ENCODE measurements at regions not wholly inside any gene's neighbourhood (a gene's known extent, or its start where the extent isn't known, plus 50 kb on each side); places are given as distances from the start of the nearest gene placed in this dataset.

DNA sequence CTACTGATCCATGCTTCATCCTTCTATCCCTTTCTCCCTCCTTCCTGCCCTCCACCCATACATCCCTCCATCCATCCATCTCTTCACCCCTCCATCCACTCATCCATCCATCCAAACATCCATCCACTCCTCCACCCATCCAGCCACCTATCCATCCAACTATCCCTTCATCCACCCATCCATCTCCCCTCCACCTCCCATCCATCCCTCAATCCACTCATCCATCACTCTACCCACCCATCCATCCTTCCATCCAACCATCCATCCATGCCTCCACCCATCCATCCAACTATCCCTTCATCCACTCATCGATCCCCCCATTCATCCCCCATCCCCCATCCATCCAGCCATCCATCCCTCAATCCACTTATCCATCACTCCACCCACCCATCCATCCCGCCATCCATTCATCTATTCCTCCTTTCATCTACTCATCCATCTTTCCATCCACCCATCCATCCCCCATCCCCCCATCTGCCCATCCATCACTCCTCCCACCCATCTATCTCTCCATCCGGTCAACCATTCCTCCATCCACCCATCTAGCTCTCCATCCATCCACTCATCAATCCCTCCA, 132.4 kb upstream of the IQSEC1 start:
- Histone ChIP-seq H3K27me3 (ENCODE audit: control insufficient read depth in 1 of 2, insufficient read depth in 2 of 2, low read length in 2 of 2) (peaks cover 0 to 6% of the 10 kb centered on the region in 2 donors), H3K4me3 (ENCODE audit: low read depth in 1 of 2, low read length in 2 of 2) (no peak overlapping the region), H3K4me1 (ENCODE audit: control insufficient read depth in 2 of 2, insufficient read depth in 2 of 2, low read length in 1 of 2) (peaks cover 3 to 6% of the 10 kb centered on the region in 2 donors), H3K27ac (ENCODE audit: low read depth in 2 of 2, low read length in 1 of 2) (no peak overlapping the region), H3K9me3 (ENCODE audit: control insufficient read depth in 2 of 2, insufficient read depth in 1 of 2, low read depth in 1 of 2, low read length in 1 of 2) (no peaks in the 10 kb centered on the region), H3K36me3 (ENCODE audit: control insufficient read depth in 2 of 2, insufficient read depth in 2 of 2, low read length in 1 of 2) (no peaks in the 10 kb centered on the region)
- 86 to 88% methylated on average over 3 of the region's 3 CpGs for WGBS, 2 donors

DNA sequence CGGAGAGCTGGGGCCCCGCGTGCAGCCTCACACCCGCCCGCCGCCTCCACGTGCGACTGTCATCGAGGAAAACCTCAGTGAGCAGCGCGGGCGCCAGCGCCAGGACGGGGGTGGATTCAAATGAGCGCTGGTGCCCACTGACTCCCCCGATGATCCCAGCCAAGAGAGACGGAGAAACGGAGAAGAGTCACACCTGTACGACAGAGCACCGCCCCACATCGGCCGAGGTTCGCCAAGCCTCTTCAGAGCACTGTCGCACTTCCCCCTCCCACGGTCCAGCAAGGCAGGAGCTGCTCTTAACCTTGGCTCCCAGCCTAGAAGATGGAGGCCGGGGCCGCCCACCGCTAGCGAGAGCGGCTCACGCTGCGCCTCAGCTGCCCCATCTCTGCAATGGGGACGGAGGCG, 130.9 kb upstream of the IQSEC1 start:
- Histone ChIP-seq H3K4me1 (ENCODE audit: control insufficient read depth in 2 of 2, insufficient read depth in 2 of 2, low read length in 1 of 2) (peaks cover 3 to 6% of the 10 kb centered on the region in 2 donors), H3K9me3 (ENCODE audit: control insufficient read depth in 2 of 2, insufficient read depth in 1 of 2, low read depth in 1 of 2, low read length in 1 of 2) (peaks cover 0 to 3% of the 10 kb centered on the region in 2 donors), H3K4me3 (ENCODE audit: low read depth in 1 of 2, low read length in 2 of 2) (no peak overlapping the region), H3K36me3 (ENCODE audit: control insufficient read depth in 2 of 2, insufficient read depth in 2 of 2, low read length in 1 of 2) (no peaks in the 10 kb centered on the region), H3K27me3 (ENCODE audit: control insufficient read depth in 1 of 2, insufficient read depth in 2 of 2, low read length in 2 of 2) (peaks cover 0 to 6% of the 10 kb centered on the region in 2 donors), H3K27ac (ENCODE audit: low read depth in 2 of 2, low read length in 1 of 2) (no peak overlapping the region)
- WGBS, 2 donors: 15 to 21% methylated on average over 34 of the region's 34 CpGs

DNA sequence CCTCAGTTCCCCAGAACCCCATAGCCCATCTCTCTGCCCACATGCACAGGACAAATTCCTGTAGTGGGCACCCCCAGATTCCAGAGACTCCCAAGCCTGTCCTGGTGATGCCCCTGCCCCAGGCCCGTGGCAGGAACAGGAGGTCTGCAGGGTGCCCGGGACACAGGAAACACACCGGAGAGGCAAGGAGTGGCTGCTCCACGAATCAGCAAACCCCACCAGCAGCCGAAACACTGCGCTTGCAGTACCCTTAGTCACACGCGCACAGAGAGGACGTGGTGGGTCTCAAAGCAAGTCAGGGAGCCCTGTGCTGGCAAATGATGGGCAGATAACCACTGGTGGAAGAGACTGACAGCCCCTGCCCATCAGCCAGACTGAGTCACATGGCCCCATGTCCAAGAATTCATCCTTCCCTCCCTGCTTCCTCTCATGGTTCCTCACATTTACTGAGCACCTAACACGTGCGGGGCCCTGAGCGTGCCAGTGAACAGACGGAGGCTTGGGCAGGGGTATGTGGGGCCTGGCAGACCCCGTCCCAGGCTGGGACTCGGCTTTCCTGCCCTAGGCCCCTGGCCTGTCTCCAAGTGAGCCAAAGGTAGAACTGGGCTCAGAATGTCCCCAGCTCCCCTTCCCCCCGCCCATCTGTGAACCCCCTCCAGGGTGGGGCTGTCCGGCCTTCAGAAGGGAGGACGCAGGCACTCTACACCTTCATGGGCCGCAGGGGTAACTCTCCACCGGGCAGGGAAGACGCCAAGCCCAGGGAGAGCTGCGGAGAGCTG, 130.4 kb upstream of the IQSEC1 start:
- H3K4me1 ChIP-seq (ENCODE audit: control insufficient read depth in 2 of 2, insufficient read depth in 2 of 2, low read length in 1 of 2): peaks cover 3 to 6% of the 10 kb centered on the region in 2 donors

DNA sequence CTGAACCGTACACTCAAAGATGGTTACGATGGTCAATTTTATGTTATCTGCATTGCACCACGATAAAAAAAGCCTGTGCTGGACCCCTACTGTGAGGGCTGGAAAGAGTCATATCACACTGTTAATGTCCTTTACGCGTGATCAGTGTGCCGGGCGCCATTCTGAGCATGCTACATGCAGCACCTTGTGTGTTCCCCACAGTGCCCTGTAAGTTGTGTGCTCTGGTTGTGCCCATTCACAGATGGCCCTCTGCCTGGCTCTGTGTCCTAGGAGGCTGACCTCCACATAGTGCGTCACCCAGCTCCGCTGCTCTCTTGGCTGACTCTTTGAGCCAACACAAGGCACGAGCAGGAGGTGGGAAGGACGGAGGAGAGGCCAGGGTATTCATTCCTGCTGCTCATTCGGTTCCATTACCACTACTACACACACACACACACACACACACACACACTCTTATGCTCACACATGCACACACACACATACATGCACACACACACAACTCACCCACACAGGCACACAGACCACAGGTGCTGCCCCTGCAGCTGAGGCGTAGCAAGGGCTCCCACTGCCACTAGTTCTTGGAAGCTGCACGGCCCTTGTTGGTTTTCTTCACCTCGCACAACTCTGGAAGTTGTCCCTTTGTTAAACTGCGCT, 129.6 kb upstream of the IQSEC1 start:
- H3K4me1 ChIP-seq (ENCODE audit: control insufficient read depth in 2 of 2, insufficient read depth in 2 of 2, low read length in 1 of 2): peaks cover 3 to 6% of the 10 kb centered on the region in 2 donors
- peaks cover 0 to 3% of the 10 kb centered on the region in 2 donors for H3K9me3 ChIP-seq (ENCODE audit: control insufficient read depth in 2 of 2, insufficient read depth in 1 of 2, low read depth in 1 of 2, low read length in 1 of 2)
- no peaks in the 10 kb centered on the region for H3K36me3 ChIP-seq (ENCODE audit: control insufficient read depth in 2 of 2, insufficient read depth in 2 of 2, low read length in 1 of 2)
- H3K27me3 ChIP-seq (ENCODE audit: control insufficient read depth in 1 of 2, insufficient read depth in 2 of 2, low read length in 2 of 2): peaks cover 0 to 6% of the 10 kb centered on the region in 2 donors
- 86 to 90% methylated on average over 16 of the region's 16 CpGs for WGBS, 2 donors
- no peak overlapping the region for H3K27ac ChIP-seq (ENCODE audit: low read depth in 2 of 2, low read length in 1 of 2)
- H3K4me3 ChIP-seq (ENCODE audit: low read depth in 1 of 2, low read length in 2 of 2): no peak overlapping the region

More for the DNA sequence above, 130.4 kb upstream of the IQSEC1 start:
- 67 to 69% methylated on average over 22 of the region's 22 CpGs for WGBS, 2 donors
- no peak overlapping the region for H3K27ac ChIP-seq (ENCODE audit: low read depth in 2 of 2, low read length in 1 of 2)
- peaks cover 0 to 3% of the 10 kb centered on the region in 2 donors for H3K9me3 ChIP-seq (ENCODE audit: control insufficient read depth in 2 of 2, insufficient read depth in 1 of 2, low read depth in 1 of 2, low read length in 1 of 2)
- no peak overlapping the region for H3K4me3 ChIP-seq (ENCODE audit: low read depth in 1 of 2, low read length in 2 of 2)
- H3K36me3 ChIP-seq (ENCODE audit: control insufficient read depth in 2 of 2, insufficient read depth in 2 of 2, low read length in 1 of 2): no peaks in the 10 kb centered on the region
- peaks cover 0 to 6% of the 10 kb centered on the region in 2 donors for H3K27me3 ChIP-seq (ENCODE audit: control insufficient read depth in 1 of 2, insufficient read depth in 2 of 2, low read length in 2 of 2)

DNA sequence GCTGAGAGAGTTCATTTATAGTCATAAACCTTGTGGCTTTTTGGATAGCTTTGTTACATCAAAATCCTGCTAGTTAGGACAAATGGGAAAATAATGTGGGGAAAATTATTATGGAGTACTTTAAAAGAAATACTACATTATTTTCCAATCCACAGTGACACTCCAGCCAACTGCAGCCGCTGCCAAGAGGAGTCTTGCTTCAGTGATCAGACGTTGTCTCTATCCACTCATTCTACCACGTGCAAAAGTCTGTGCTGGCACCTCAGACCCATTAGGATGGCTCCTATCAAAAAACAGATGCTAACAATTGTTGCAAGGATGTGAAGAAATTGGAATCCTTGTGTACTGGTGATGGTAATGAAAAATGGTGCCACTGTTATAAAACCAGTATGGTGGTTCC, 128.6 kb upstream of the IQSEC1 start:
- no peak overlapping the region for H3K27ac ChIP-seq (ENCODE audit: low read depth in 2 of 2, low read length in 1 of 2)
- H3K9me3 ChIP-seq (ENCODE audit: control insufficient read depth in 2 of 2, insufficient read depth in 1 of 2, low read depth in 1 of 2, low read length in 1 of 2): peaks cover 0 to 3% of the 10 kb centered on the region in 2 donors
- 40 to 48% methylated on average over 3 of the region's 3 CpGs for WGBS, 2 donors
- no peaks in the 10 kb centered on the region for H3K36me3 ChIP-seq (ENCODE audit: control insufficient read depth in 2 of 2, insufficient read depth in 2 of 2, low read length in 1 of 2)
- peaks cover 0 to 6% of the 10 kb centered on the region in 2 donors for H3K27me3 ChIP-seq (ENCODE audit: control insufficient read depth in 1 of 2, insufficient read depth in 2 of 2, low read length in 2 of 2)
- peaks cover 3 to 6% of the 10 kb centered on the region in 2 donors for H3K4me1 ChIP-seq (ENCODE audit: control insufficient read depth in 2 of 2, insufficient read depth in 2 of 2, low read length in 1 of 2)
- no peak overlapping the region for H3K4me3 ChIP-seq (ENCODE audit: low read depth in 1 of 2, low read length in 2 of 2)

DNA sequence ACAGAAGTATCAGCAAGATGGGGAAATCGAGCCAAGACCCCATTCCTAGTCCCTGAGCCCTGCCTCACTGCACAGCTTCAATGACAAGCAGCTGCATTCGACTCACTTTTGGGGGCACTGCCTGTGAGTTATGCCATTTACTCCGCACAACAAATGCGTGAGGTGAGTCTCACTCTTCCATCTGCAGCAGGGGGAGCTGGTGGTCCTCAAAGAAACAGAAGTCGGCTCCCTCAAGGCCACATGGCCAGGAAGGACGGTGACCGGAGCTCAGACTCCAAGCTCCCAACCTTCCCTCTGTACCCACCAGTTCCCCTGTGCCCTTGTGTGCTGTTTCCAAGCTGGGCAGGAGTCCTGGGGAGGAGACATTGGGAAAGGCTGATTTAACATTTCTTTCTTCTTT, 127.7 kb upstream of the IQSEC1 start:
- H3K27me3 ChIP-seq (ENCODE audit: control insufficient read depth in 1 of 2, insufficient read depth in 2 of 2, low read length in 2 of 2): peaks cover 0 to 6% of the 10 kb centered on the region in 2 donors
- H3K36me3 ChIP-seq (ENCODE audit: control insufficient read depth in 2 of 2, insufficient read depth in 2 of 2, low read length in 1 of 2): no peaks in the 10 kb centered on the region
- peaks cover 0 to 3% of the 10 kb centered on the region in 2 donors for H3K9me3 ChIP-seq (ENCODE audit: control insufficient read depth in 2 of 2, insufficient read depth in 1 of 2, low read depth in 1 of 2, low read length in 1 of 2)
- 36 to 45% methylated on average over 7 of the region's 7 CpGs for WGBS, 2 donors
- no peak overlapping the region for H3K4me3 ChIP-seq (ENCODE audit: low read depth in 1 of 2, low read length in 2 of 2)
- H3K27ac ChIP-seq (ENCODE audit: low read depth in 2 of 2, low read length in 1 of 2): no peak overlapping the region
- H3K4me1 ChIP-seq (ENCODE audit: control insufficient read depth in 2 of 2, insufficient read depth in 2 of 2, low read length in 1 of 2): peaks cover 3 to 6% of the 10 kb centered on the region in 2 donors

DNA sequence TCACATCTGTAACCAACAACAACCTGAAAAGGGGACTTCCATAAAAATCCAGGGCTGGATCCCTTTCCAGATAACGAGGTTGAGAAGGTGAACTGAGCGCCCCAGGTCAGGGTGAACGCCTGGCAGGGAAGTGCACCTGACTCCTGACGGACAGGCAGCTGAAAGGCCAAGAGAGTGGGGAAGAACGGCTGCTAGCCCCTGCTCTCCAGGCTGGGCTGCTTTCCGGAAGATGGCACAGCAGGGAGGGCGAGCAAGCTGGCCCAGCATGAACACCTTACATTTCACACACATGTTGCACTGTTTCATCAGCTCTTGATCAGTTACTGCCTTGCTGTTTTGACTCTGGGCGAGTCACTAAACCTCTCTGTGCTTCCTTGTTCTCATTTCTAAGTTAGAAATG, 127.2 kb upstream of the IQSEC1 start:
- H3K27me3 ChIP-seq (ENCODE audit: control insufficient read depth in 1 of 2, insufficient read depth in 2 of 2, low read length in 2 of 2): peaks cover 0 to 6% of the 10 kb centered on the region in 2 donors
- H3K36me3 ChIP-seq (ENCODE audit: control insufficient read depth in 2 of 2, insufficient read depth in 2 of 2, low read length in 1 of 2): no peaks in the 10 kb centered on the region
- 63 to 71% methylated on average over 8 of the region's 8 CpGs for WGBS, 2 donors
- H3K9me3 ChIP-seq (ENCODE audit: control insufficient read depth in 2 of 2, insufficient read depth in 1 of 2, low read depth in 1 of 2, low read length in 1 of 2): peaks cover 0 to 3% of the 10 kb centered on the region in 2 donors
- peaks cover 3 to 6% of the 10 kb centered on the region in 2 donors for H3K4me1 ChIP-seq (ENCODE audit: control insufficient read depth in 2 of 2, insufficient read depth in 2 of 2, low read length in 1 of 2)
- no peak overlapping the region for H3K27ac ChIP-seq (ENCODE audit: low read depth in 2 of 2, low read length in 1 of 2)
- H3K4me3 ChIP-seq (ENCODE audit: low read depth in 1 of 2, low read length in 2 of 2): no peak overlapping the region

DNA sequence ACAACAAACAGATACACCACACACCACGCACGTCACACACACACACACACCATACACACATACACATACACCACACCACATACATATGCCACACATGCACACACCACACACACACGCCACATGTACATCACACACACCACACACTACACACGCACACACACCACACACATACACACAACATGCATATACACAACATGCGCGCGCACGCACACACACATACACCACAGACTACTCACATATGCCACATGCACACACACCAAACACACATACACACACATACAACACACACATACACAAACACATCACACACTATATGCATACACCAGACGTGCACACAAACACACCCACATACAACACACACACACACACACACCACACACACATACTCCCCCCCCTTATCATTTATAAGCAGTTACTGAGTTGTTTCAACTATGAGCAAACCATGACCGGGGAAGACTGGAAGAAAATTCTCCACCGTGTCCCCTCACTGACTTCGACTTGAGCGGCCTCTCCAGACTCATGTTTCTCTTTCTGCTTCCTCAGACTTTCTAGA, 126.7 kb upstream of the IQSEC1 start:
- Histone ChIP-seq H3K4me3 (ENCODE audit: low read depth in 1 of 2, low read length in 2 of 2) (no peak overlapping the region), H3K4me1 (ENCODE audit: control insufficient read depth in 2 of 2, insufficient read depth in 2 of 2, low read length in 1 of 2) (peaks cover 3 to 6% of the 10 kb centered on the region in 2 donors), H3K9me3 (ENCODE audit: control insufficient read depth in 2 of 2, insufficient read depth in 1 of 2, low read depth in 1 of 2, low read length in 1 of 2) (peaks cover 0 to 3% of the 10 kb centered on the region in 2 donors), H3K27me3 (ENCODE audit: control insufficient read depth in 1 of 2, insufficient read depth in 2 of 2, low read length in 2 of 2) (peaks cover 0 to 6% of the 10 kb centered on the region in 2 donors), H3K36me3 (ENCODE audit: control insufficient read depth in 2 of 2, insufficient read depth in 2 of 2, low read length in 1 of 2) (no peaks in the 10 kb centered on the region), H3K27ac (ENCODE audit: low read depth in 2 of 2, low read length in 1 of 2) (no peak overlapping the region)
- 88 to 89% methylated on average over 13 of the region's 13 CpGs for WGBS, 2 donors

DNA sequence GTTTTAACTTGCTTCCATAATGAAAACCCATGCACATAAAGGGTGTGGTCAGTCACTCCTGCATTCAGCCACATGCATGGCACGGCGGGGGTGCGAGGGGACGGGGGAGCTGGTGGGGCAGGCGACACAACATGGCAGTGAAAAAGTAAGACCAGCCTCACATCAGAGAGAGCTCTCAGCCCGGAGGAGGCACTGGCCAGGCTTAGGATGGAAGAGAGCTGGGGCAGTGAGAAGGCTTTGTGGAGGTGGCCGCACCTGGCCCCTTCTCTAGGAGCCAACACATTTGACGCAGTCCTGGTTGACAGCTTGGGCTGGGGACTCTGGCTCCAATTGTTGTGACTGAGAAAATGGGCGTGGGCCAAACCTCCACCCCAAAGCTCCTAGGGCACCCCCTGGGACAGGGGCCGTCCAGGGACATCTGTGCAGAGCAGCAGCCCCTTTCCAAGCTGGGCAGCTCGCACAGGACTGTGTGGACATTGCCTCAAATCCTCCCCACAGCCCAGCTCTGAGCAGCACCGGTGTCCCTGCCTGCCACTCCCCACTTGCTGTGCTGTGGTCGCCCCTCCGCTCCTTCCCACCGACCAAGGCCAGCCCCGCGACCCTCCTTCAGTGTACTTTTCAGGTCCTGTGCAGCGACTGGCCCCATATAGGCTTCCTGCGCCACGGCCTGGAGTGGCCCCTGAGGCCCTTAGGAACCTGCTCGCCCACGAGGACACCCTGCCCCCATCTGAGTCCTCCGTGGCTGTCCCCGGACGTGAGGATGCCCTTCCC, 126.0 kb upstream of the IQSEC1 start:
- Histone ChIP-seq H3K27ac (ENCODE audit: low read depth in 2 of 2, low read length in 1 of 2) (no peak overlapping the region), H3K27me3 (ENCODE audit: control insufficient read depth in 1 of 2, insufficient read depth in 2 of 2, low read length in 2 of 2) (peaks cover 0 to 3% of the 10 kb centered on the region in 2 donors), H3K4me1 (ENCODE audit: control insufficient read depth in 2 of 2, insufficient read depth in 2 of 2, low read length in 1 of 2) (peaks cover 3% of the 10 kb centered on the region in 2 donors), H3K9me3 (ENCODE audit: control insufficient read depth in 2 of 2, insufficient read depth in 1 of 2, low read depth in 1 of 2, low read length in 1 of 2) (peaks cover 0 to 3% of the 10 kb centered on the region in 2 donors), H3K4me3 (ENCODE audit: low read depth in 1 of 2, low read length in 2 of 2) (no peak overlapping the region), H3K36me3 (ENCODE audit: control insufficient read depth in 2 of 2, insufficient read depth in 2 of 2, low read length in 1 of 2) (no peaks in the 10 kb centered on the region)
- 72 to 79% methylated on average over 25 of the region's 25 CpGs for WGBS, 2 donors

All from esophagus (tissue), 2 donors.